Heart left ventricle (tissue), 13 donors: ENCODE measurements at regions not wholly inside any gene's neighbourhood (a gene's known extent, or its start where the extent isn't known, plus 50 kb on each side); places are given as distances from the start of the nearest gene placed in this dataset.

Experiments used
- POLR2A ChIP-seq, 2 donors: fragments of 450-650 bp; IDR thresholded peaks; one replicate each; pipeline ENCODE4 v1.6.1; 2017; ENCODE audit warnings: antibody characterized with exemption in 2 of 2, mild to moderate bottlenecking in 2 of 2, moderate library complexity in 2 of 2
- TF ChIP-seq, protein P1 (sequence below), 12 donors: fragments of 200-600 bp; sonication (generic) in 4 of 12; IDR thresholded peaks; one replicate each; pipeline versions ENCODE4 v1.5.0 to v1.8.0; 2018 to 2022; ENCODE audit warnings: antibody characterized with exemption in 12 of 12, mild to moderate bottlenecking in 5 of 12
- donor health status: ischemic (EF 13 %, LVEDD 7.1; RV severe dilation, severe dysfunction).
- donor health status: DM: no; HTN: yes; CAD: no.
- donor health status: DM: no; HTN: no; CAD: no.
- donor health status: ischemic (EF 25% LVEDD 6.9; RV normal size, moderate dysfunction).
- donor health status: ischemic (EF 25% LVEDD 5.7; RV mildly dilated, moderate dysfunction).
- donor health status: ischemic (EF 35%, LVEDD 5.7; RV mildly dilated, moderate dysfunction).
- donor health status: nonischemic (EF 11% LVEDD 7.7; RV severe dilation, severe dysfunction).
- donor health status: DM: yes; HTN: yes; CAD: no.
- donor health status: PGD.
- donor health status: ischemic (EF 29% LVEDD 5.4; RV normal size, mild dysfunction).
- donor health status: nonischemic (EF 23%, LVEDD 6.1; RV moderate dilation, normal function).

DNA sequence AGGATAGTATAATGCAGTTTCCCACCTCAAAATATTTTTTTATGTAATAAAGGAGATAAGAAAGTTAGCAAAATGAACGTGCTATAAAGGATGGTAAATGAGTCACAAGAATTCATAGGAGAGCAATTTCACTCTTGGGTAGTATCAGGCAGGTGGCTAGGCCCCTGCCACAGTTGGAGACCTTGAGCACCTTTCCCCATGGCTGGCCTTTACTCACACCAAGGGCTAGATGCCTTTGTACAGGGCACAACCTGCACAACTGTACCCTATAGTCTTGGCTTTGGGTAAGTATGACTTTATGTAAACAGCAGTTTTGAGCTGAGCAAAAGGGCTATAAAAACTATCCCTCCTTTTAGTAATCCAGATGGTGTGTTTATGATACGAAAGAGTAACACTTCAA lies 85.1 kb downstream of the CTH start:
- TF ChIP-seq, protein P1, sequence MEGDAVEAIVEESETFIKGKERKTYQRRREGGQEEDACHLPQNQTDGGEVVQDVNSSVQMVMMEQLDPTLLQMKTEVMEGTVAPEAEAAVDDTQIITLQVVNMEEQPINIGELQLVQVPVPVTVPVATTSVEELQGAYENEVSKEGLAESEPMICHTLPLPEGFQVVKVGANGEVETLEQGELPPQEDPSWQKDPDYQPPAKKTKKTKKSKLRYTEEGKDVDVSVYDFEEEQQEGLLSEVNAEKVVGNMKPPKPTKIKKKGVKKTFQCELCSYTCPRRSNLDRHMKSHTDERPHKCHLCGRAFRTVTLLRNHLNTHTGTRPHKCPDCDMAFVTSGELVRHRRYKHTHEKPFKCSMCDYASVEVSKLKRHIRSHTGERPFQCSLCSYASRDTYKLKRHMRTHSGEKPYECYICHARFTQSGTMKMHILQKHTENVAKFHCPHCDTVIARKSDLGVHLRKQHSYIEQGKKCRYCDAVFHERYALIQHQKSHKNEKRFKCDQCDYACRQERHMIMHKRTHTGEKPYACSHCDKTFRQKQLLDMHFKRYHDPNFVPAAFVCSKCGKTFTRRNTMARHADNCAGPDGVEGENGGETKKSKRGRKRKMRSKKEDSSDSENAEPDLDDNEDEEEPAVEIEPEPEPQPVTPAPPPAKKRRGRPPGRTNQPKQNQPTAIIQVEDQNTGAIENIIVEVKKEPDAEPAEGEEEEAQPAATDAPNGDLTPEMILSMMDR (IDR thresholded peaks at IDR 0.05) = no peak
- no peak for TF ChIP-seq POLR2A (IDR thresholded peaks at IDR 0.05)
